ENCODE measurements at regions not wholly inside any gene's neighbourhood (a gene's known extent, or its start where the extent isn't known, plus 50 kb on each side); places are given as distances from the start of the nearest gene placed in this dataset.

- no peaks in the 10 kb centered on the region for H3K79me1 ChIP-seq (ENCODE audit: insufficient read depth, low read depth, low read length, poor library complexity, severe bottlenecking)
- H3K23me2 ChIP-seq (ENCODE audit: insufficient read length, low read depth, low read length, poor library complexity, severe bottlenecking), result no peaks in the 10 kb centered on the region
- WGBS (ENCODE audit: extremely low coverage, insufficient read length, low lambda C conversion rate), result no CpG with 5 or more reads among the region's 1 CpG
- H3K27me3 Mint-ChIP-seq (ENCODE audit: low read depth), result 0 out of 2 replicates have a peak, but pooled peaks cover 2% of the 10 kb centered on the region
- H3K4ac ChIP-seq (ENCODE audit: low read depth, low read length), result no peak overlapping the region
- H3K23ac ChIP-seq (ENCODE audit: insufficient read length, low read depth, low read length), result no peak overlapping the region
- TF ChIP-seq CTCF (conservative IDR thresholded peaks at IDR 0.05), result no peak
- H3K27me3 ChIP-seq (ENCODE audit: insufficient read depth, low read length), result no peaks in the 10 kb centered on the region
- H4K91ac ChIP-seq (ENCODE audit: insufficient read length, low read depth, low read length), result no peak overlapping the region
- no peak overlapping the region for H2AK5ac ChIP-seq (ENCODE audit: insufficient read length, low read length)
- H3K79me2 ChIP-seq (ENCODE audit: insufficient read depth, low read length), result no peaks in the 10 kb centered on the region
- peaks cover 9% of the 10 kb centered on the region for H3K9me3 ChIP-seq (ENCODE audit: control insufficient read depth, low read depth, low read length)
- H3K36me3 Mint-ChIP-seq (ENCODE audit: insufficient read depth in 1 of 3, low read depth in 3 of 3), result peaks cover 12 to 31% (median 12%) of the 10 kb centered on the region in 3 experiments
- no peak overlapping the region for H2AFZ ChIP-seq (ENCODE audit: low read length)
- H3K9ac ChIP-seq (ENCODE audit: extremely low read depth, insufficient read length, low read length), result no peak overlapping the region
- peaks cover 24 to 30% of the 10 kb centered on the region in 2 experiments for H3K9me3 Mint-ChIP-seq
- no peak for DNase-seq
- H4K5ac ChIP-seq (ENCODE audit: insufficient read length, low read depth, low read length), result no peak overlapping the region
- no peak overlapping the region for H2BK20ac ChIP-seq (ENCODE audit: low read depth, low read length, poor library complexity, severe bottlenecking)
- no peak overlapping the region for H3K4me3 Mint-ChIP-seq
- H2BK12ac ChIP-seq (ENCODE audit: insufficient read length, low read depth, low read length), result no peak overlapping the region
- H2BK120ac ChIP-seq (ENCODE audit: low read depth, low read length, poor library complexity, severe bottlenecking), result no peak overlapping the region
- H4K8ac ChIP-seq (replicated peaks; ENCODE audit: insufficient read length, low read depth, low read length), result no peak overlapping the region
- no peak overlapping the region for H2BK15ac ChIP-seq (ENCODE audit: low read depth, low read length)
- no peaks in the 10 kb centered on the region for H4K20me1 ChIP-seq (ENCODE audit: control insufficient read depth, insufficient read depth, insufficient read length)
- no peak overlapping the region for H3K27ac Mint-ChIP-seq
- H3K27ac ChIP-seq (ENCODE audit: insufficient read length, low read depth, low read length), result no peak overlapping the region
- H2BK5ac ChIP-seq (ENCODE audit: insufficient read length, low read length), result no peak overlapping the region
- no peak overlapping the region for H3T11ph ChIP-seq (ENCODE audit: low read length)
- no peak overlapping the region for H3K18ac ChIP-seq (ENCODE audit: insufficient read length, low read depth, low read length)
- H3K14ac ChIP-seq (ENCODE audit: insufficient read depth, low read length), result no peak overlapping the region
- H3K4me2 ChIP-seq (ENCODE audit: insufficient read depth, insufficient read length, low read length), result no peak overlapping the region
- H3K56ac ChIP-seq (ENCODE audit: insufficient read length, low read depth, low read length), result no peak overlapping the region
- H3K4me1 ChIP-seq (ENCODE audit: insufficient read depth, low read length), result no peaks in the 10 kb centered on the region
- no peaks in the 10 kb centered on the region for H3K4me1 Mint-ChIP-seq
Measured at GRCh38 chr6:9554323-9554722, 860.6 kb downstream of the TFAP2A start.

Data from H9 (cell line).